IMR-90 (cell line): ENCODE measurements at regions not wholly inside any gene's neighbourhood (a gene's known extent, or its start where the extent isn't known, plus 50 kb on each side); places are given as distances from the start of the nearest gene placed in this dataset.

Experiments
- BHLHE40 ChIP-seq: fragments of 150-350 bp; IDR thresholded peaks from 2 replicates; pipeline ENCODE4 v1.6.1; 2016; ENCODE audit warnings: mild to moderate bottlenecking, low read depth, low read length
- CEBPB ChIP-seq: IDR thresholded peaks from 2 replicates; pipeline ENCODE4 v1.6.1; 2012; ENCODE audit warnings: low read depth, low read length, improper control_type of control experiment
- FOS ChIP-seq: fragments of 150-350 bp; IDR thresholded peaks from 2 replicates; pipeline ENCODE4 v1.6.1; 2016; ENCODE audit warnings: low read depth, low read length
- MAZ ChIP-seq: IDR thresholded peaks from 2 replicates; pipeline ENCODE4 v1.6.1; 2012; ENCODE audit warnings: low read depth, mild to moderate bottlenecking, low read length, improper control_type of control experiment, moderate library complexity, borderline replicate concordance
- MXI1 ChIP-seq: IDR thresholded peaks from 2 replicates; pipeline ENCODE4 v1.6.1; 2012; ENCODE audit warnings: low read depth, mild to moderate bottlenecking, low read length, moderate library complexity, borderline replicate concordance
- NFE2L2 ChIP-seq: fragments of 150-350 bp; IDR thresholded peaks from 2 replicates; pipeline ENCODE4 v1.6.1; 2016; ENCODE audit warnings: low read depth, mild to moderate bottlenecking, low read length
- POLR2A ChIP-seq: IDR thresholded peaks from 2 replicates; pipeline ENCODE4 v1.6.1; 2012; ENCODE audit warnings: mild to moderate bottlenecking, low read depth, low read length
- RAD21 ChIP-seq: IDR thresholded peaks from 2 replicates; pipeline ENCODE4 v1.6.1; 2012; ENCODE audit warnings: low read length, improper control_type of control experiment
- RCOR1 ChIP-seq: IDR thresholded peaks from 2 replicates; pipeline ENCODE4 v1.6.1; 2012; ENCODE audit warnings: mild to moderate bottlenecking, low read length, improper control_type of control experiment; ENCODE audit not compliant: insufficient replicate concordance
- RFX5 ChIP-seq: IDR thresholded peaks from 2 replicates; pipeline ENCODE4 v1.8.0; 2012; ENCODE audit warnings: low read depth, mild to moderate bottlenecking, low read length, moderate library complexity
- SMC3 ChIP-seq: fragments of 150-350 bp; IDR thresholded peaks from 2 replicates; pipeline ENCODE4 v1.6.1; 2016; ENCODE audit warnings: low read depth, mild to moderate bottlenecking, antibody characterized with exemption, low read length, moderate library complexity
- TF ChIP-seq, protein P1 (sequence below): conservative IDR thresholded peaks from 2 replicates; pipeline ENCODE4 v1.5.1; 2012; ENCODE audit warnings: mild to moderate bottlenecking, low read depth, low read length, improper control_type of control experiment
- TF ChIP-seq, protein P2 (sequence below): fragments of 150-350 bp; IDR thresholded peaks from 2 replicates; pipeline ENCODE4 v1.6.1; 2017; ENCODE audit warnings: mild to moderate bottlenecking, antibody characterized with exemption, low read length, low read depth

- no peak for TF ChIP-seq SMC3
- TF ChIP-seq POLR2A: no peak
- TF ChIP-seq, protein P1, sequence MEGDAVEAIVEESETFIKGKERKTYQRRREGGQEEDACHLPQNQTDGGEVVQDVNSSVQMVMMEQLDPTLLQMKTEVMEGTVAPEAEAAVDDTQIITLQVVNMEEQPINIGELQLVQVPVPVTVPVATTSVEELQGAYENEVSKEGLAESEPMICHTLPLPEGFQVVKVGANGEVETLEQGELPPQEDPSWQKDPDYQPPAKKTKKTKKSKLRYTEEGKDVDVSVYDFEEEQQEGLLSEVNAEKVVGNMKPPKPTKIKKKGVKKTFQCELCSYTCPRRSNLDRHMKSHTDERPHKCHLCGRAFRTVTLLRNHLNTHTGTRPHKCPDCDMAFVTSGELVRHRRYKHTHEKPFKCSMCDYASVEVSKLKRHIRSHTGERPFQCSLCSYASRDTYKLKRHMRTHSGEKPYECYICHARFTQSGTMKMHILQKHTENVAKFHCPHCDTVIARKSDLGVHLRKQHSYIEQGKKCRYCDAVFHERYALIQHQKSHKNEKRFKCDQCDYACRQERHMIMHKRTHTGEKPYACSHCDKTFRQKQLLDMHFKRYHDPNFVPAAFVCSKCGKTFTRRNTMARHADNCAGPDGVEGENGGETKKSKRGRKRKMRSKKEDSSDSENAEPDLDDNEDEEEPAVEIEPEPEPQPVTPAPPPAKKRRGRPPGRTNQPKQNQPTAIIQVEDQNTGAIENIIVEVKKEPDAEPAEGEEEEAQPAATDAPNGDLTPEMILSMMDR: no peak
- TF ChIP-seq RCOR1: no peak
- TF ChIP-seq CEBPB: no peak
- no peak for TF ChIP-seq RFX5
- TF ChIP-seq RAD21: no peak
- no peak for TF ChIP-seq BHLHE40
- TF ChIP-seq NFE2L2: no peak
- no peak for TF ChIP-seq FOS
- no peak for TF ChIP-seq MAZ
- TF ChIP-seq, protein P2, sequence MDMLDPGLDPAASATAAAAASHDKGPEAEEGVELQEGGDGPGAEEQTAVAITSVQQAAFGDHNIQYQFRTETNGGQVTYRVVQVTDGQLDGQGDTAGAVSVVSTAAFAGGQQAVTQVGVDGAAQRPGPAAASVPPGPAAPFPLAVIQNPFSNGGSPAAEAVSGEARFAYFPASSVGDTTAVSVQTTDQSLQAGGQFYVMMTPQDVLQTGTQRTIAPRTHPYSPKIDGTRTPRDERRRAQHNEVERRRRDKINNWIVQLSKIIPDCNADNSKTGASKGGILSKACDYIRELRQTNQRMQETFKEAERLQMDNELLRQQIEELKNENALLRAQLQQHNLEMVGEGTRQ: no peak
- no peak for TF ChIP-seq MXI1
These were observed 1498.5 kb upstream of the PRMT6 start for GRCh38 chr1:105558023-105558422.
